WTC11 (cell line): ENCODE measurements at regions not wholly inside any gene's neighbourhood (a gene's known extent, or its start where the extent isn't known, plus 50 kb on each side); places are given as distances from the start of the nearest gene placed in this dataset.

Source experiments
- ATAC-seq: fragments of 200-7000 bp; cut with Tn5 transposase; 2 replicates; pipeline ENCODE4 v1.10.0; 2021; ENCODE audit warnings: mild to moderate bottlenecking, moderate library complexity
- CTCF ChIA-PET: fragments of 300-600 bp; sonication (Branson Sonifier 250); formaldehyde crosslinking; loops from one replicate; lab custom pipeline; 2021; ENCODE audit warnings: antibody characterized with exemption; lab: Charles Lee
- POLR2A ChIA-PET: fragments of 350-600 bp; sonication (Branson Sonifier 250); formaldehyde crosslinking; loops from one replicate; lab custom pipeline; 2021; ENCODE audit warnings: antibody characterized with exemption; lab: Charles Lee
- DNase-seq: peaks from one replicate; pipeline ENCODE4 v3.0.0; 2021; ENCODE audit warnings: low spot score
- H3K27ac Mint-ChIP-seq: 2 replicates; pipeline ENCODE4 v1.8.0; 2021; ENCODE audit warnings: mixed read lengths
- H3K27me3 Mint-ChIP-seq: 2 replicates; pipeline ENCODE4 v1.8.0; 2021; ENCODE audit warnings: low read depth, mild to moderate bottlenecking, moderate library complexity, mixed read lengths
- H3K36me3 Mint-ChIP-seq: 2 replicates; pipeline ENCODE4 v1.8.0; 2021; ENCODE audit warnings: mixed read lengths
- H3K4me1 Mint-ChIP-seq: 2 replicates; pipeline ENCODE4 v1.8.0; 2022; ENCODE audit warnings: mixed read lengths
- H3K4me3 Mint-ChIP-seq: 2 replicates; pipeline ENCODE4 v1.8.0; 2021; ENCODE audit warnings: mild to moderate bottlenecking, moderate library complexity, mixed read lengths
- H3K9me3 Mint-ChIP-seq: 2 replicates; pipeline ENCODE4 v1.8.0; 2021; ENCODE audit warnings: mixed read lengths
- CREM ChIP-seq: sonication (generic); formaldehyde crosslinking; IDR thresholded peaks from 2 replicates; pipeline ENCODE4 v1.8.1; 2022; ENCODE audit warnings: mild to moderate bottlenecking, missing genetic modification reagents, moderate library complexity
- CTCF ChIP-seq: fragments of 200-600 bp; IDR thresholded peaks from 2 replicates; pipeline ENCODE4 v1.8.0; 2022; ENCODE audit warnings: antibody characterized with exemption
- EMX1 ChIP-seq: fragments of 250-450 bp; sonication (Bioruptor Pico); IDR thresholded peaks from 2 replicates; pipeline ENCODE4 v1.8.0; 2021; ENCODE audit warnings: mild to moderate bottlenecking
- ERG ChIP-seq: fragments of 250-450 bp; sonication (Bioruptor Pico); IDR thresholded peaks from 2 replicates; pipeline ENCODE4 v1.8.0; 2021; ENCODE audit warnings: mild to moderate bottlenecking
- GTF2I ChIP-seq: fragments of 250-450 bp; sonication (Bioruptor Pico); conservative IDR thresholded peaks from 2 replicates; pipeline ENCODE4 v1.4.0; 2021; ENCODE audit warnings: mild to moderate bottlenecking
- MAX ChIP-seq: sonication (generic); formaldehyde crosslinking; IDR thresholded peaks from 2 replicates; pipeline ENCODE4 v1.8.0; 2022; ENCODE audit warnings: mild to moderate bottlenecking, missing genetic modification reagents
- MXD4 ChIP-seq: fragments of 250-450 bp; sonication (Bioruptor Pico); IDR thresholded peaks from 2 replicates; pipeline ENCODE4 v1.8.0; 2021; ENCODE audit warnings: mild to moderate bottlenecking, moderate library complexity, borderline replicate concordance
- NFYB ChIP-seq: sonication (generic); formaldehyde crosslinking; conservative IDR thresholded peaks from 2 replicates; pipeline ENCODE4 v1.8.0; 2022; ENCODE audit warnings: low read depth, missing genetic modification reagents
- NR2C2 ChIP-seq: sonication (generic); formaldehyde crosslinking; IDR thresholded peaks from 2 replicates; pipeline ENCODE4 v1.8.0; 2022; ENCODE audit warnings: mild to moderate bottlenecking, missing genetic modification reagents
- PRDM15 ChIP-seq: sonication (generic); formaldehyde crosslinking; IDR thresholded peaks from 2 replicates; pipeline ENCODE4 v1.8.0; 2022; ENCODE audit warnings: missing genetic modification reagents
- USF1 ChIP-seq: sonication (generic); formaldehyde crosslinking; IDR thresholded peaks from 2 replicates; pipeline ENCODE4 v1.8.0; 2022; ENCODE audit warnings: mild to moderate bottlenecking, missing genetic modification reagents
- ZNF281 ChIP-seq: sonication (generic); formaldehyde crosslinking; IDR thresholded peaks from 2 replicates; pipeline ENCODE4 v1.8.0; 2023; ENCODE audit warnings: mild to moderate bottlenecking, missing genetic modification reagents
- ZNF416 ChIP-seq: fragments of 250-450 bp; sonication (Bioruptor Pico); IDR thresholded peaks from 2 replicates; pipeline ENCODE4 v1.9.0; 2021; ENCODE audit warnings: mild to moderate bottlenecking, inconsistent platforms
- ZNF425 ChIP-seq: fragments of 250-450 bp; sonication (Bioruptor Pico); conservative IDR thresholded peaks from 2 replicates; pipeline ENCODE4 v1.9.0; 2021; ENCODE audit warnings: mild to moderate bottlenecking
- ZNF532 ChIP-seq: fragments of 250-450 bp; sonication (Bioruptor Pico); IDR thresholded peaks from 2 replicates; pipeline ENCODE4 v1.9.0; 2021; ENCODE audit warnings: mild to moderate bottlenecking, borderline replicate concordance

GRCh38 chr10:9766762-9767161, 1250.9 kb upstream of the CELF2 start (continued):
- no peak for TF ChIP-seq ZNF532 (CRISPR knock-in tag)
- TF ChIP-seq CREM (CRISPR knock-in tag), result no peak
- no peak for TF ChIP-seq ERG (CRISPR knock-in tag)
- no peak for TF ChIP-seq NR2C2 (CRISPR knock-in tag)
- no peak for TF ChIP-seq ZNF416 (CRISPR knock-in tag)
- TF ChIP-seq, all 79 proteins: peak for 0

GRCh38 chr10:9781666-9782065, 1236.0 kb upstream of the CELF2 start:
- ChIA-PET POLR2A (no interaction called here), CTCF (no interaction called here)
- TF ChIP-seq MXD4, result no peak
- TF ChIP-seq MAX, result no peak
- no peak for TF ChIP-seq NFYB (CRISPR knock-in tag)
- TF ChIP-seq EMX1 (CRISPR knock-in tag), result no peak
- no peak for TF ChIP-seq ZNF281 (CRISPR knock-in tag)
- TF ChIP-seq USF1 (CRISPR knock-in tag), result no peak
- TF ChIP-seq ZNF425 (CRISPR knock-in tag), result no peak
- TF ChIP-seq GTF2I, result no peak
- no peak for TF ChIP-seq CTCF
- TF ChIP-seq PRDM15 (CRISPR knock-in tag), result no peak
- Mint-ChIP-seq H3K4me3 (no peak overlapping the region), H3K9me3 (peaks cover 8% of the 10 kb centered on the region; the same call in 1 of the 2 replicates), H3K4me1 (peaks cover 4% of the 10 kb centered on the region), H3K36me3 (no peaks in the 10 kb centered on the region), H3K27me3 (no peaks in the 10 kb centered on the region), H3K27ac (no peak overlapping the region)
- DNase-seq (no peak), ATAC-seq (no peak)
